HEK293T (cell line): ENCODE measurements at regions not wholly inside any gene's neighbourhood (a gene's known extent, or its start where the extent isn't known, plus 50 kb on each side); places are given as distances from the start of the nearest gene placed in this dataset.

Source experiments
- CTCF ChIA-PET: fragments of 350-600 bp; formaldehyde crosslinking; extraction: SDS; loops from one replicate; lab custom pipeline; 2021; ENCODE audit warnings: antibody characterized with exemption, inconsistent platforms; lab: Yijun Ruan, JAX
- POLR2A ChIA-PET: fragments of 350-600 bp; formaldehyde crosslinking; extraction: SDS; loops from one replicate; lab custom pipeline; 2020; ENCODE audit warnings: antibody characterized with exemption, inconsistent platforms; lab: Yijun Ruan, JAX
- DNase-seq: peaks from one replicate; pipeline ENCODE4 v3.0.0; 2012; ENCODE audit warnings: mixed read lengths; ENCODE audit errors: extremely low spot score
- ARNT ChIP-seq: fragments of 450-650 bp; IDR thresholded peaks from 2 replicates; pipeline ENCODE4 v1.6.1; 2017; ENCODE audit warnings: mild to moderate bottlenecking
- BHLHE40 ChIP-seq: fragments of 450-650 bp; IDR thresholded peaks from 2 replicates; pipeline ENCODE4 v1.6.1; 2016; ENCODE audit warnings: mild to moderate bottlenecking, moderate library complexity, borderline replicate concordance
- CTBP1 ChIP-seq: fragments of 450-650 bp; IDR thresholded peaks from 2 replicates; pipeline ENCODE4 v1.6.1; 2016; ENCODE audit warnings: borderline replicate concordance
- ELF4 ChIP-seq: fragments of 450-650 bp; IDR thresholded peaks from 2 replicates; pipeline ENCODE4 v1.6.1; 2017; ENCODE audit warnings: antibody characterized with exemption
- FOXA1 ChIP-seq: fragments of 450-650 bp; IDR thresholded peaks from 2 replicates; pipeline ENCODE4 v1.6.1; 2016; ENCODE audit warnings: mild to moderate bottlenecking
- FOXK2 ChIP-seq: fragments of 450-650 bp; IDR thresholded peaks from 2 replicates; pipeline ENCODE4 v1.6.1; 2016; ENCODE audit warnings: mild to moderate bottlenecking
- FOXM1 ChIP-seq: fragments of 450-650 bp; IDR thresholded peaks from 2 replicates; pipeline ENCODE4 v1.6.1; 2017; ENCODE audit warnings: mild to moderate bottlenecking, borderline replicate concordance
- HDGF ChIP-seq: fragments of 450-650 bp; IDR thresholded peaks from 2 replicates; pipeline ENCODE4 v1.6.1; 2017; ENCODE audit warnings: antibody characterized with exemption, borderline replicate concordance
- L3MBTL2 ChIP-seq: fragments of 450-650 bp; conservative IDR thresholded peaks from 2 replicates; pipeline ENCODE4 v1.6.1; 2016; ENCODE audit warnings: mild to moderate bottlenecking
- LEF1 ChIP-seq: fragments of 450-650 bp; IDR thresholded peaks from 2 replicates; pipeline ENCODE4 v1.6.1; 2017; ENCODE audit warnings: mild to moderate bottlenecking, borderline replicate concordance
- NFRKB ChIP-seq: fragments of 450-650 bp; IDR thresholded peaks from 2 replicates; pipeline ENCODE4 v1.6.1; 2016; ENCODE audit warnings: mild to moderate bottlenecking, moderate library complexity
- SP1 ChIP-seq: fragments of 450-650 bp; IDR thresholded peaks from 2 replicates; pipeline ENCODE4 v1.6.1; 2017
- SUZ12 ChIP-seq: fragments of 450-650 bp; IDR thresholded peaks from 2 replicates; pipeline ENCODE4 v1.6.1; 2016; ENCODE audit warnings: mild to moderate bottlenecking
- TARDBP ChIP-seq: fragments of 450-650 bp; IDR thresholded peaks from 2 replicates; pipeline ENCODE4 v1.6.1; 2016
- ZNF384 ChIP-seq: fragments of 450-650 bp; IDR thresholded peaks from 2 replicates; pipeline ENCODE4 v1.6.1; 2016
- TF ChIP-seq, protein P1 (sequence below): fragments of 450-650 bp; IDR thresholded peaks from 2 replicates; pipeline ENCODE4 v1.6.1; 2016

GRCh38 chr6:133001040-133001565 is 186.7 kb downstream of the RPS12 start:
- ChIA-PET CTCF (interaction anchor here (0.5 kb wide), 1 partner anchor 515 kb away, joined by 3 read pairs; no protein-coding TSS in a partner anchor), POLR2A (no interaction called here)
- no peak for DNase-seq
- TF ChIP-seq ZNF384 (no peak), CTBP1 (no peak), FOXM1 (no peak), HDGF (no peak), LEF1 (no peak), FOXK2 (no peak)

- ChIA-PET CTCF (interaction anchor here (0.5 kb wide), 1 partner anchor 11 kb away, joined by 3 read pairs; no protein-coding TSS in a partner anchor), POLR2A (no interaction called here)
Observed at GRCh38 chr6:133004304-133004884, 190.0 kb downstream of the RPS12 start.

GRCh38 chr6:133012774-133013173 is 198.4 kb downstream of the RPS12 start:
- ChIA-PET CTCF (no interaction called here), POLR2A (no interaction called here)
- TF ChIP-seq, protein P1, sequence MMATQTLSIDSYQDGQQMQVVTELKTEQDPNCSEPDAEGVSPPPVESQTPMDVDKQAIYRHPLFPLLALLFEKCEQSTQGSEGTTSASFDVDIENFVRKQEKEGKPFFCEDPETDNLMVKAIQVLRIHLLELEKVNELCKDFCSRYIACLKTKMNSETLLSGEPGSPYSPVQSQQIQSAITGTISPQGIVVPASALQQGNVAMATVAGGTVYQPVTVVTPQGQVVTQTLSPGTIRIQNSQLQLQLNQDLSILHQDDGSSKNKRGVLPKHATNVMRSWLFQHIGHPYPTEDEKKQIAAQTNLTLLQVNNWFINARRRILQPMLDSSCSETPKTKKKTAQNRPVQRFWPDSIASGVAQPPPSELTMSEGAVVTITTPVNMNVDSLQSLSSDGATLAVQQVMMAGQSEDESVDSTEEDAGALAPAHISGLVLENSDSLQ: no peak
- TF ChIP-seq ELF4: no peak
- TF ChIP-seq HDGF: no peak
- no peak for TF ChIP-seq FOXK2
- TF ChIP-seq ARNT: no peak
- TF ChIP-seq L3MBTL2: no peak
- DNase-seq: no peak

More at GRCh38 chr6:133004304-133004884, 190.0 kb downstream of the RPS12 start:
- DNase-seq: no peak
- TF ChIP-seq NFRKB: no peak
- TF ChIP-seq LEF1: no peak
- no peak for TF ChIP-seq ELF4
- TF ChIP-seq FOXA1: no peak
- no peak for TF ChIP-seq TARDBP
- TF ChIP-seq BHLHE40: no peak
- TF ChIP-seq SUZ12: no peak
- no peak for TF ChIP-seq FOXM1
- no peak for TF ChIP-seq L3MBTL2
- TF ChIP-seq, protein P1: no peak
- no peak for TF ChIP-seq FOXK2
- no peak for TF ChIP-seq ZNF384
- TF ChIP-seq ARNT: no peak
- TF ChIP-seq CTBP1: no peak
- TF ChIP-seq SP1: no peak

DNA sequence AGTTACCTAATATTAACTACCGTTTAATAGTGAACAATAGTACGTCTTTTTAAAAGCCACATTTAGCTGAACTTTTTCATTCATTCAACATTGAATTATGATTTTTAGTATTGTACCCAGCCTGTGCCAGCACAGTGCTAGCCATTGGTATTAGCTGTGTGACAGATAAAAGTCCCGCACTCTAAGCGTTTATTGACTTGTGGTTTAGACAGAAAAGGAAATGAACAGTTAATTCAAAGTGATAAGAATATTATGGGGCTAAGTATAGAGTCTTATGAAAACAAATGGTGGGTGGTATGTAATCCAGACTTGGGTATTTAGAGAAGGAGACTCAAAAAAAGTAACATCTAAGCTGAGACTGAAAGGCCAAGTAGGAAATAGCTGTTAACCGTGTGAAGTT is 202.3 kb downstream of the RPS12 start:
- POLR2A ChIA-PET: no interaction called here
- DNase-seq: no peak
- CTCF ChIA-PET: no interaction called here
- TF ChIP-seq TARDBP: no peak
- no peak for TF ChIP-seq ELF4
- TF ChIP-seq CTBP1: no peak
- no peak for TF ChIP-seq FOXK2
- TF ChIP-seq LEF1: no peak
- no peak for TF ChIP-seq NFRKB
- no peak for TF ChIP-seq HDGF

GRCh38 chr6:133017581-133017980 is 203.2 kb downstream of the RPS12 start:
- DNase-seq: no peak
- ChIA-PET CTCF (no interaction called here), POLR2A (no interaction called here)
- TF ChIP-seq FOXM1 (no peak), FOXK2 (no peak), BHLHE40 (no peak), HDGF (no peak), CTBP1 (no peak), SUZ12 (no peak), TARDBP (no peak), ELF4 (no peak), L3MBTL2 (no peak), LEF1 (no peak), ZNF384 (no peak), ARNT (no peak), SP1 (no peak), FOXA1 (no peak), NFRKB (no peak)
- TF ChIP-seq, protein P1: no peak

- no peak for TF ChIP-seq NFRKB
- TF ChIP-seq ELF4: no peak
- no peak for TF ChIP-seq BHLHE40
- no peak for TF ChIP-seq LEF1
- no peak for TF ChIP-seq HDGF
- TF ChIP-seq TARDBP: no peak
- no peak for TF ChIP-seq FOXA1
- DNase-seq: no peak
- CTCF ChIA-PET: no interaction called here
- POLR2A ChIA-PET: no interaction called here
Observed at GRCh38 chr6:133026705-133027104, 212.3 kb downstream of the RPS12 start.
